H54 (cell line): ENCODE measurements at regions not wholly inside any gene's neighbourhood (a gene's known extent, or its start where the extent isn't known, plus 50 kb on each side); places are given as distances from the start of the nearest gene placed in this dataset.

Source experiments
- DNase-seq: peaks from one replicate; pipeline ENCODE4 v3.0.0; 2011; ENCODE audit warnings: low spot score, mixed read lengths; ENCODE audit not compliant: insufficient read length
- FAIRE-seq: peaks from 3 replicates; lab custom pipeline; 2011; peaks lifted over from hg19 to GRCh38; lab: Jason Lieb, UNC
- POLR2A ChIP-seq: IDR thresholded peaks from 2 replicates; pipeline ENCODE4 v1.6.1; 2011; ENCODE audit warnings: low read depth, mild to moderate bottlenecking, low read length

- FAIRE-seq, result no peak
- no peak for TF ChIP-seq POLR2A
- DNase-seq, result no peak
These were observed 230.9 kb downstream of the NSUN3 start for GRCh38 chr3:94293793-94294195.

GRCh38 chr3:94294806-94295205 lies 231.9 kb downstream of the NSUN3 start:
- TF ChIP-seq POLR2A, result no peak
- no peak for FAIRE-seq
- no peak for DNase-seq

DNA sequence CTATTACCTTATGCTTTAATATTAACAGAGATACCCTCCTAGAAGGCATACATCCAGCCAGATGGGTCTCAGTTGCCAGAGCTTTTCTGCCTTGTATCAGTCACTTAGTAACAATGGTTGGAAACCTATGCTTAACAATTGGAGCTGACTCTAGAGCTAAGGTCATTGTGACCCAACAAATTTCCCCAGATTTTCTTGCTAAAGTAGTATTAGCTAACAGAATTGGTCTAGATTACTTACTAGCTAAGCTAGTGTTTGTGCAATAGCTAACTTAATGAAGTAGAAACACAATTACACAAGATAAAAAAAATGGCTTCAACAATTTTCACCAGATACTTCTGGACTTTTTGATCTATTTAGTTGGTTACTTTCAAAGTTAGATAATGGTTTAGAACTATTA lies 236.9 kb downstream of the NSUN3 start:
- FAIRE-seq, result no peak
- TF ChIP-seq POLR2A, result no peak
- no peak for DNase-seq

GRCh38 chr3:94301366-94301765 lies 238.5 kb downstream of the NSUN3 start:
- FAIRE-seq, result no peak
- TF ChIP-seq POLR2A, result no peak
- no peak for DNase-seq

DNA sequence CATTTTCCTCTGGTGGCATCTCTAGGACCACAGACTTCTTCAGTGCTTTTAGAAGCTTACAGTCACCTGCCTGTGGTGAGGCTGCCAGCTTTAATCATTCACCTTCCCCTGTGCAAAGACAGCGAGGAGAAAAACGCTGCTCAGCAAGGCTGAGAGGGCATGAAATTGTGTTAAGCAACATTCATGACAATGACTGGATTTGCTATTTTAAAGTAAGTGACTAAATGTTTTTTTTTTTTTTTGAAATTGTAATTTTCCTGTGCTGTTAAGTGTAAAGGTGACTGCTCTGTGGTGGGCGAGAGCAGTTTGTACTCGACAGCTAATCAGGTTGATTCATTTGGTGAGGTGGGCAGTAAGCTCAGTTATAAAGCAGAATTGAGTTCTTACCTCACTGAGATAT lies 240.4 kb downstream of the NSUN3 start:
- no peak for DNase-seq
- no peak for TF ChIP-seq POLR2A
- no peak for FAIRE-seq

- FAIRE-seq (no peak), DNase-seq (no peak)
- TF ChIP-seq POLR2A, result no peak
These were observed 241.0 kb downstream of the NSUN3 start for GRCh38 chr3:94303897-94304296.

DNA sequence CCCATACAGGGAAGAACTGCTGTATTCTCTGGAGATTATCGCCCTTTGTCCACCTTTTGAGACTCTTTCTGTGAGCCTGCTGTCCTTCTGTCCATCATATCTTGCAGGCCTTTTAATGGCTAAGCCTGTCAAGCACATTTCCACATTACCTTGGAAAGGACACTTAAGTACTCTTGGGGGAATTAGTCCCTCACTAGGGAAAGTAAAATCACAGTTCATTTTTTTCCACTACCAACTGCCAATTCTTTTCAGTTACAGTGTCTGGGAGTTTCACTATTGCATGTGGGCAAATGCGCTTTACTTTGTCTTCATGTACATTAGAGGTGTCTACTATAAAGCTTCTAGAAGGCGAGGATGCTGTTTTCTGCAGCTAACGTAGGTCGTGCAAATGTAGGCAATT lies 242.1 kb downstream of the NSUN3 start:
- no peak for DNase-seq
- FAIRE-seq, result no peak
- TF ChIP-seq POLR2A, result no peak

DNA sequence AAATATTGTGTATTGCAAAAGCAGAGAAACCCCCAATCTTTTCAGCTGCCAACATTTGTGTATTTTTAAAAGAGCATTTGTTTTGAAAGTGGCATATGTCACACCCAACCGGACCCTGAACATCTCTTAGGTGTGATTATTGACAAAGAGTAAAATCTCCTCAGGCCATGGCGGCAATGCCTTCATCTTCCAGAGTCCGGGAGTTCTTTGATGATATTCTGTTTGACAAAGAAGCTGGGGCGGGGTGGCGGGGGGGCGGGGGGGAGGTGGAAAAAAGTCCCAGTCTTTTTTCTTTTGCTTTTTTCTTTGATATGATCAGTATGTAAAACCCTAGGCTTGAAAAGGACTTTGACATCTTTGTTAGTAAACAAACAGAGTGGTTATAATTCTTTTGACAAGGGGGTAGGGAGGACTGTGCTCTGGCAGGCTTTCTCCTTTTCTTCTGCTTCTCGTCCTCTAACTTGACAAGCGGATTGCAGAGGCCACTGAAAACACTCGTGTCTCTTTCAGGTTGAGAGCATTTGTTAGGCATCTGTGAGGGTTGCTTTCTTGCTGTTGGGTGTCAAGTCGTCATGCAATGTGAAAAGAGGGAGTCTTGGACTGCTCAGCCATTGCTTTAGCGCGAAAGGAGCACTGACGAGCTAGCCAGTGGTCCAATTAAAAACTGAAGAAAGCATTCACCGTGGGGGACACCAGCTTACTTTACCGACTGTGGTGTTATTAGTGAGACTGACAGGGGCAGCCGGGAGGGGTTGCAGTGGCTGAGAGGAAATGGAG lies 243.2 kb downstream of the NSUN3 start:
- DNase-seq (no peak), FAIRE-seq (no peak)
- TF ChIP-seq POLR2A, result no peak

GRCh38 chr3:94307588-94307987 lies 244.7 kb downstream of the NSUN3 start:
- no peak for TF ChIP-seq POLR2A
- FAIRE-seq (no peak), DNase-seq (no peak)

DNA sequence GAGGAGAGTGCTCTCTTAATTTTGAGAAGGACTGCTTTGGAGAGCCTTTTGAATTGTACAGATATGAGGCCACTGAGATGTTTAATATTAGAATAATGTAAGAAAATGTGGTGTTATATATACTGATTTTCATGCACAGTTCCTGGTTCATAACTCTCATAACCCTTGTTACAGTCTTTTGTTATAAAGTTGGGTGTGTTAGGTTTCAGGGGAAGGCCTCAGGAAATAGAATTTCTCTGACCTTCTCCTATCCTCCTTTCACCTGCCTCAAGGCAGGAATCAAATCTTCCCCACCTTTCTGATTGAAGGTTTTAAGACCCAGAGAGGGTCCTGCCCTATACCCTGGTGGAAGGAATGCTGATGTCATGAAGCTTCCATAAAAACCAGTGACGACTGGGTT lies 245.9 kb downstream of the NSUN3 start:
- no peak for DNase-seq
- TF ChIP-seq POLR2A, result no peak
- no peak for FAIRE-seq

- DNase-seq (no peak), FAIRE-seq (no peak)
- TF ChIP-seq POLR2A, result no peak
These were observed 247.7 kb downstream of the NSUN3 start for GRCh38 chr3:94310341-94311135.

DNA sequence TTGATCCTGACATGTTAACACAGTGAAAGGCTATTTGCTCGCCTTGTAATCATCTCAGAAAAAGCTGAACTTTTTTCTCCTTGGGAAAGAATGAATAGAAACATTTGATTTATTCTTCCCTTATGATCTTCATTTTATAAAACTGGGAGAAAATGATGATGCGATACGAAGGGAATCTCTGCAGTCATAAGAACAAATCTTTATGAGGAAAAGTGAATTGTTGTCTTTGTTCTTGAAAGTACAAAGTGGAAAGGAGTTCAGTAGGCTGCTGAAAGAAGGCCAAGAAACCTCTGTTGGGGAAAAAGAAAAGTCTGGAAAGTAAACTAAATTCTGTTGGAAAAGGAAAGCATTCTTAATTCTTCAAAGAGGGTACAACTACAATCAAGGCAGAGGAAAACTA lies 248.8 kb downstream of the NSUN3 start:
- DNase-seq, result no peak
- TF ChIP-seq POLR2A, result no peak
- FAIRE-seq, result no peak

- TF ChIP-seq POLR2A, result no peak
- DNase-seq (no peak), FAIRE-seq (no peak)
These were observed 251.5 kb downstream of the NSUN3 start for GRCh38 chr3:94314218-94314883.

DNA sequence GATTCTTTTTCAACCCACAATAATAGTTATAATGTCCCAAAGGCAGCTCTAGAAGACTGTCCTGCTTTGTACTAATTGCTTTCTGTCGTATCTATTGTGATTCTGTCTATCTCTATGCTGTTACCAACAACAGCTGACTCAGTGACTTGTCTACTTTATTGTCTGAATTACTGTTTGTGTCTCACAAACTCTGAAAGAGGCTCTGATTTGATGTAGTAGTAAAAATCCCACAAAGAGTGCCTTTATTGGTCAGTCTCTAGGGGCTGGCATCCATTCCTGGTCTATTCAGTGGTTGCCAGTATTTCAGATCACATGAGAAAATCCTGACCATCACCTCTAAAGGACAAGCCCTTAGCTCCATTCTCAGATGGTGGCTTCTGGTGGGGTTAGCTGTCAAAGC lies 254.2 kb downstream of the NSUN3 start:
- no peak for DNase-seq
- FAIRE-seq, result no peak
- no peak for TF ChIP-seq POLR2A
